Gastroesophageal sphincter (tissue), 4 donors: ENCODE measurements at regions not wholly inside any gene's neighbourhood (a gene's known extent, or its start where the extent isn't known, plus 50 kb on each side); places are given as distances from the start of the nearest gene placed in this dataset.

Experiments used
- ATAC-seq: fragments of 150-250 bp; one replicate; pipeline ENCODE4 v1.9.1; 2016; ENCODE audit warnings: mild to moderate bottlenecking, moderate library complexity
- H3K27ac ChIP-seq, 4 donors: fragments of 200-600 bp; sonication (generic) in 3 of 4; 1 replicate in 3 of 4; 2 replicates in 1 of 4; pipeline ENCODE4 v1.5.1; 2016 to 2019
- H3K27me3 ChIP-seq: fragments of 200-600 bp; sonication (generic); one replicate; pipeline ENCODE4 v1.5.1; 2019
- H3K36me3 ChIP-seq, 2 donors: fragments of 200-600 bp; sonication (generic); one replicate each; pipeline ENCODE4 v1.5.1; 2019; ENCODE audit warnings: control low read depth in 1 of 2
- H3K4me1 ChIP-seq, 3 donors: fragments of 200-600 bp; sonication (generic); 1 replicate in 2 of 3; 2 replicates in 1 of 3; pipeline ENCODE4 v1.5.1; 2016 to 2019; ENCODE audit warnings: control low read depth in 2 of 3
- H3K4me3 ChIP-seq, 2 donors: fragments of 200-600 bp; sonication (generic); one replicate each; pipeline ENCODE4 v1.5.1; 2019; ENCODE audit warnings: mild to moderate bottlenecking in 1 of 2, moderate library complexity in 1 of 2
- H3K9me3 ChIP-seq, 3 donors: fragments of 200-600 bp; sonication (generic); one replicate each; pipeline ENCODE4 v1.5.1; 2017 to 2019; ENCODE audit warnings: control low read depth in 2 of 3
- CTCF ChIP-seq, 4 experiments: fragments of 200-600 bp in 2 of 4; fragments of 450-650 bp in 2 of 4; sonication (generic) in 1 of 4; IDR thresholded peaks; one replicate each; pipeline ENCODE4 v1.5.1; 2017 to 2019; ENCODE audit warnings: antibody characterized with exemption in 4 of 4, mild to moderate bottlenecking in 2 of 4, moderate library complexity in 2 of 4
- EP300 ChIP-seq: sonication (generic); formaldehyde crosslinking; IDR thresholded peaks from one replicate; pipeline ENCODE4 v1.6.1; 2017; ENCODE audit warnings: antibody characterized with exemption, mild to moderate bottlenecking
- POLR2A ChIP-seq, 2 donors: fragments of 450-650 bp; IDR thresholded peaks; one replicate each; pipeline ENCODE4 v1.6.1; 2017; ENCODE audit warnings: antibody characterized with exemption in 2 of 2, mild to moderate bottlenecking in 2 of 2, moderate library complexity in 1 of 2
- POLR2AphosphoS5 ChIP-seq: sonication (generic); formaldehyde crosslinking; IDR thresholded peaks from one replicate; pipeline ENCODE4 v1.6.1; 2017; ENCODE audit warnings: antibody characterized with exemption
- WGBS, 2 donors: methylation state at CpG; one replicate each; pipeline ENCODE4 v1.1.5; 2018; ENCODE audit warnings: low coverage in 1 of 2; 5-methylcytosine and 5-hydroxymethylcytosine counted together

- Histone ChIP-seq H3K4me1 (no peaks in the 10 kb centered on the region), H3K9me3 (peaks cover 0 to 21% (median 0%) of the 10 kb centered on the region in 3 donors), H3K27ac (no peak overlapping the region), H3K4me3 (no peak overlapping the region), H3K27me3 (no peaks in the 10 kb centered on the region), H3K36me3 (no peaks in the 10 kb centered on the region)
- TF ChIP-seq EP300, result no peak
- TF ChIP-seq CTCF (IDR thresholded peaks at IDR 0.05), result no peak
- TF ChIP-seq POLR2AphosphoS5, result no peak
- TF ChIP-seq POLR2A (IDR thresholded peaks at IDR 0.05), result no peak
- 76% methylated on average over 3 of the region's 4 CpGs; no CpG with 5 or more reads in 1 of the 2 donors for WGBS, 2 donors
- no peak for ATAC-seq
Observed at GRCh38 chr14:76677534-76678145, 83.6 kb upstream of the VASH1 start.

- no peaks in the 10 kb centered on the region for H3K36me3 ChIP-seq
Observed at GRCh38 chr14:76678244-76678800, 82.9 kb upstream of the VASH1 start.

GRCh38 chr14:76682367-76682766, 78.9 kb upstream of the VASH1 start:
- WGBS, 2 donors, result 69 to 100% methylated on average over 2 to 3 of the region's 3 CpGs
- ATAC-seq, result no peak
- no peak overlapping the region for H3K27ac ChIP-seq

More at GRCh38 chr14:76678244-76678800, 82.9 kb upstream of the VASH1 start:
- no peaks in the 10 kb centered on the region for H3K4me1 ChIP-seq
- no peak for TF ChIP-seq POLR2A (IDR thresholded peaks at IDR 0.05)
- no peak for TF ChIP-seq EP300
- no peak for TF ChIP-seq POLR2AphosphoS5
- no peak for TF ChIP-seq CTCF (IDR thresholded peaks at IDR 0.05)
- peaks cover 0 to 27% (median 0%) of the 10 kb centered on the region in 3 donors for H3K9me3 ChIP-seq
- H3K27ac ChIP-seq, result no peak overlapping the region
- no peaks in the 10 kb centered on the region for H3K27me3 ChIP-seq
- no peak overlapping the region for H3K4me3 ChIP-seq
- WGBS, 2 donors, result 83 to 89% methylated on average over 5 of the region's 5 CpGs
- no peak for ATAC-seq

GRCh38 chr14:76686646-76687045, 74.6 kb upstream of the VASH1 start:
- H3K36me3 ChIP-seq, result no peaks in the 10 kb centered on the region

More at GRCh38 chr14:76682367-76682766, 78.9 kb upstream of the VASH1 start:
- Histone ChIP-seq H3K36me3 (no peaks in the 10 kb centered on the region), H3K27me3 (no peaks in the 10 kb centered on the region), H3K9me3 (peaks cover 0 to 42% (median 0%) of the 10 kb centered on the region in 3 donors), H3K4me1 (no peaks in the 10 kb centered on the region), H3K4me3 (no peak overlapping the region)
- TF ChIP-seq EP300, result no peak
- TF ChIP-seq CTCF (IDR thresholded peaks at IDR 0.05), result no peak
- TF ChIP-seq POLR2A (IDR thresholded peaks at IDR 0.05), result no peak
- TF ChIP-seq POLR2AphosphoS5, result no peak

More at GRCh38 chr14:76686646-76687045, 74.6 kb upstream of the VASH1 start:
- no peaks in the 10 kb centered on the region for H3K4me1 ChIP-seq
- H3K27me3 ChIP-seq, result no peaks in the 10 kb centered on the region
- no peak overlapping the region for H3K4me3 ChIP-seq
- H3K9me3 ChIP-seq, result peaks cover 0 to 46% (median 0%) of the 10 kb centered on the region in 3 donors
- no peak for ATAC-seq
- TF ChIP-seq POLR2AphosphoS5 (no peak), EP300 (no peak), CTCF (IDR thresholded peaks at IDR 0.05) (no peak), POLR2A (IDR thresholded peaks at IDR 0.05) (no peak)
- WGBS, 2 donors, result 64 to 100% methylated on average over 1 of the region's 1 CpG
- H3K27ac ChIP-seq, result no peak overlapping the region
